ENCODE measurements at regions not wholly inside any gene's neighbourhood (a gene's known extent, or its start where the extent isn't known, plus 50 kb on each side); places are given as distances from the start of the nearest gene placed in this dataset.
A peak's percentile ranks its signal among the peaks of the same experiment; 100 is the strongest.
"Not testable (repeated sequence)": the region's sequence is repeated elsewhere in the genome, so short reads cannot be mapped to it uniquely, and the experiment has no call there.

DNA sequence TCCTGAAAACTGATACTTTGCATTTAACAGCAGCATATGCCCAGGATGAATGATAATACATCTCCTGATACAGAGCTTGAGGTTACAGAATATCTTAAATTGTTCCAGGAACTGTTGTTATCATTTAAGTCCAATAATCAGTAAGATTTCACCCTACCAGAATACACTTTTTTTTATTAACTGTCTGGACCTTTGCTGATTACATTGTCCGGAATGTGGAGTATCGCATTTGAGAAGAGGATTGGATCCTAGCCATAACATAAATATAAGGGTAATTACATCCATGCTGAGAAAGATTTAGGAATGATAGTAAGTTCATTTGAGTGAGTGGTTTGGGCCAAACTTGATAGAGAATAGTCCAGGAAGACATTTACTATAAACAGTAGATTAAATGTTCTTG, 112.2 kb upstream of the FBXO28 start:
- H3K79me2 ChIP-seq (ENCODE audit: control insufficient read depth, insufficient read depth, low read length); H3K36me3 ChIP-seq (ENCODE audit: control insufficient read depth, insufficient read depth, low read length); H3K27ac ChIP-seq (ENCODE audit: insufficient read depth, low read length); H3K4me3 ChIP-seq (replicated peaks in 1 of 4; ENCODE audit: control extremely low read depth in 1 of 4, insufficient read depth in 1 of 4, low read depth in 3 of 4, low read length in 4 of 4); H3K4me2 ChIP-seq (ENCODE audit: extremely low read depth, insufficient read depth, low read length); H3K4me1 ChIP-seq (ENCODE audit: control insufficient read depth, extremely low read depth, insufficient read depth, low read length); H4K20me1 ChIP-seq (ENCODE audit: control insufficient read depth, extremely low read depth, insufficient read depth, low read length); H3K27me3 ChIP-seq (ENCODE audit: control insufficient read depth, insufficient read depth, low read length); DNase-seq (ENCODE audit: low read depth in 2 of 2); H2AFZ ChIP-seq (ENCODE audit: low read length); H3K9ac ChIP-seq (ENCODE audit: insufficient read depth, low read length); H3K9me3 ChIP-seq (ENCODE audit: control insufficient read depth, insufficient read depth, low read depth, low read length): not testable (repeated sequence)

DNA sequence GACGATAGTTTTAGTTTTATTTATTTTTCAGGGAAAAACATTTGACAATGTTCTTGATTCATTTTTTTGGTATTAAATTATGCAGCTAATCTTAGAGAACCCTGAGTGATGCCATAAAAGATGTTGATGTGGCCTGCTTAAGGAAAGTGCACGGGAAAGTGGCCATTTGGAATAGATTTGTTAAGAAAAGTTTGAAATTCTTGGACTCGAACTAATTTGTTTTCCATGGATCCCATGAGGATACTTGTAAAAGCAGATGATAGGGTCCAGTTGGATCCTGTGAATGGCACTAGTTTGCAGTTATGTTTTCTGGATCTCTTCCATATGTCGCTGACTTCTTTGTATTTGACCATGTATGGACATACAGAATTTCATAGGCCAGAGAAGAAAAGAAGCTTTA, 114.2 kb upstream of the FBXO28 start:
- H3K27ac ChIP-seq (ENCODE audit: insufficient read depth, low read length); DNase-seq (ENCODE audit: low read depth in 2 of 2); H3K36me3 ChIP-seq (ENCODE audit: control insufficient read depth, insufficient read depth, low read length); H3K4me3 ChIP-seq (replicated peaks in 1 of 4; ENCODE audit: control extremely low read depth in 1 of 4, insufficient read depth in 1 of 4, low read depth in 3 of 4, low read length in 4 of 4); H2AFZ ChIP-seq (ENCODE audit: low read length); H3K27me3 ChIP-seq (ENCODE audit: control insufficient read depth, insufficient read depth, low read length); H3K4me1 ChIP-seq (ENCODE audit: control insufficient read depth, extremely low read depth, insufficient read depth, low read length); H4K20me1 ChIP-seq (ENCODE audit: control insufficient read depth, extremely low read depth, insufficient read depth, low read length); H3K79me2 ChIP-seq (ENCODE audit: control insufficient read depth, insufficient read depth, low read length); H3K9ac ChIP-seq (ENCODE audit: insufficient read depth, low read length); H3K9me3 ChIP-seq (ENCODE audit: control insufficient read depth, insufficient read depth, low read depth, low read length); H3K4me2 ChIP-seq (ENCODE audit: extremely low read depth, insufficient read depth, low read length): not testable (repeated sequence)

DNA sequence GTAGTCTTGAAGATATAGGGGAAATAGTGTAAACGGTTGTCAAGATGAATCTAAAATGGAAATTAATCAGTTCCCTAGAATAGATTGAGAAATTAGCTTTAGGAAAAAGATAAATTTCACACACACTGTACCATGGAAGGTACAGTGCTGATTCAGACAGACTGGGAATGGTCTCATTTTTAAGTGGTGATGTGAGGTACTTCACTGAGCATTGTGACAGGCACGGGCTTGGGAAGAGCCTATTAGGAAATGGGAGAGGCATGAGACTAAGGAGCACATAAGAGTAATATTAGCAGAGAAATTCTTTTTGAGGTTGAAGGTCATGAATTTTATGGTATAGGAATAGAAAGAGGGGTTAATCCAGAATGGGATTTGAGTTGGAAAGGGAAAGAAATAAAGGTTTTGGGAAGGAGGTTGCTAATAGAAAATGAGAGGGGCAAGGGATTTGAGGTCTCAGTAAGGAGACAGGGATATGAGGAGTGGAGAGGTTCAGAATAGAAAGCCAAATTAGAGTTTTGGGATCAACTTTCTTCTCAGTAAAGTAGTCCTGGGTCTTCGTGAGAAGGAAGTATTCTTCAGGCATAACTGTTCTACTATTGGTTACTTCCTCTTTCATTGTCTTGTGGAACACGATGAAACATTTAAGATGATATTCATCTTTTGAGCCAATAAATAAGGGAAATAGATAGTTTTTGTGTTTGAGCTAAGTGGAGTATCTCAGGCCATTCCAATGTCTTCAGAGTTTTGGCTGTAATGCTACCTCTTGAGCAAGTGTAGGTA, 115.0 kb upstream of the FBXO28 start:
- H3K9ac ChIP-seq (ENCODE audit: insufficient read depth, low read length); H3K36me3 ChIP-seq (ENCODE audit: control insufficient read depth, insufficient read depth, low read length); H3K79me2 ChIP-seq (ENCODE audit: control insufficient read depth, insufficient read depth, low read length); H3K9me3 ChIP-seq (ENCODE audit: control insufficient read depth, insufficient read depth, low read depth, low read length); H3K4me2 ChIP-seq (ENCODE audit: extremely low read depth, insufficient read depth, low read length); DNase-seq (ENCODE audit: low read depth in 2 of 2); H3K27me3 ChIP-seq (ENCODE audit: control insufficient read depth, insufficient read depth, low read length); H3K27ac ChIP-seq (ENCODE audit: insufficient read depth, low read length); H3K4me1 ChIP-seq (ENCODE audit: control insufficient read depth, extremely low read depth, insufficient read depth, low read length); H2AFZ ChIP-seq (ENCODE audit: low read length); H4K20me1 ChIP-seq (ENCODE audit: control insufficient read depth, extremely low read depth, insufficient read depth, low read length); H3K4me3 ChIP-seq (replicated peaks in 1 of 4; ENCODE audit: control extremely low read depth in 1 of 4, insufficient read depth in 1 of 4, low read depth in 3 of 4, low read length in 4 of 4): not testable (repeated sequence)

DNA sequence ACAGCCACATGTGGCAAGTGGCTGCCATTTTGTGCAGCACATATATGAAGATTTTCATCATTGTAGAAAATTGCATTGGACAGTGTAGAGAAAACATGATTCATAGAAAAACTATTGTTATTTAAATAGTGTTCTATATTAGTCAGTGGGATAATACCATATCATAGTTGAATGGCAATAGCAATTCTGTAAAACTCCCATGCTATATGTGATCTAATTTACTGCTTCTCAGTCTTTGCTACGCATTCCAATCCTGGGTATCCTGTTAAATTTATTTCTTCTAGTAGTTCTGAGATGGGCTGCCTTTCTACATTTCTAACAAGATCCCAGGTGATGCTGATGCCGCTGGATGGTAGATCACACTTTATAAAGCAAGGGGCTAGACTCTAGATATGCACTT, 117.5 kb upstream of the FBXO28 start:
- H3K4me3 ChIP-seq (replicated peaks in 1 of 4; ENCODE audit: control extremely low read depth in 1 of 4, insufficient read depth in 1 of 4, low read depth in 3 of 4, low read length in 4 of 4); H3K4me2 ChIP-seq (ENCODE audit: extremely low read depth, insufficient read depth, low read length); H3K36me3 ChIP-seq (ENCODE audit: control insufficient read depth, insufficient read depth, low read length); H3K79me2 ChIP-seq (ENCODE audit: control insufficient read depth, insufficient read depth, low read length); H2AFZ ChIP-seq (ENCODE audit: low read length); H3K4me1 ChIP-seq (ENCODE audit: control insufficient read depth, extremely low read depth, insufficient read depth, low read length); H3K27me3 ChIP-seq (ENCODE audit: control insufficient read depth, insufficient read depth, low read length); H3K27ac ChIP-seq (ENCODE audit: insufficient read depth, low read length); H4K20me1 ChIP-seq (ENCODE audit: control insufficient read depth, extremely low read depth, insufficient read depth, low read length); H3K9ac ChIP-seq (ENCODE audit: insufficient read depth, low read length); H3K9me3 ChIP-seq (ENCODE audit: control insufficient read depth, insufficient read depth, low read depth, low read length): not testable (repeated sequence)
- DNase-seq (ENCODE audit: low read depth in 2 of 2): peak in 1 of 2 donors; percentile 18

DNA sequence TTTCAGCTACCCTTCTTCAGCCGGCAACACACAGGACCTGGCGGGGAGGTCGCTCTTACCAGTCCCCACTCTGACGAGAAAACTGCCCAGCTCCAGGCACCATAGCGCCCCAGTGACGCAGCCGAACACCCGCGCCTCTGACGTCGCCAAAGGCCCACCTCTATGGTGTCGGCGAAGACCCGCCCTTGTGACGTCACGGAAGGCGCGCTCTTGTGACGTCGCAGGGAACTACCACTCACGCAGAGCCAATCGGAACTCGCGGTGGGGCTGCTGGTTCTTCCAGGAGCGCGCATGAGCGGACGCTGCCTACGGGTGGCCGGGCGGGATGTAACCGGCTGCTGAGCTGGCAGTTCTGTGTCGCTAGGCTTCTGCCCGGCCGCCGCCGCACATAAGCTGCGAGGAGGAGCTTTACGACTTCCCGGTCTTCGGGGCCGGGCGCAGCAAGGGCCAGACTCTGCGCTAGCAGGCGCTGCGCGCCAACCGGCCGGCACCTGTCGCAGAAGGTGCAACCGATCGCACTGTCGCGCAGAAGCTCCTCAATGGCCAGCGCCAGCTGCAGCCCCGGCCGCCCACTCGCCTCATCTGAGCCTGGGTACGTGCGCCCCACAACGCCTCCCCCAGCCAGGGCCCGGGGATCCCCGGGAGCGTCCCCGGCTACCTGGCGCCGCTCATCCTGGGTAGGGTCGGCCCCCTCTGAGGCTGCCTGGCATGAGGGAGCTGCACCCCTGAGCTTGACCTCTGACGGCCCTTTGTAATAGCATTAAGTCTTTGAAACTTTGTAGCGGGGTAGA, 121.3 kb upstream of the FBXO28 start:
- not testable (repeated sequence) for H3K4me1 ChIP-seq (ENCODE audit: control insufficient read depth, extremely low read depth, insufficient read depth, low read length); H3K9me3 ChIP-seq (ENCODE audit: control insufficient read depth, insufficient read depth, low read depth, low read length); H2AFZ ChIP-seq (ENCODE audit: low read length); H3K79me2 ChIP-seq (ENCODE audit: control insufficient read depth, insufficient read depth, low read length); H4K20me1 ChIP-seq (ENCODE audit: control insufficient read depth, extremely low read depth, insufficient read depth, low read length); H3K27me3 ChIP-seq (ENCODE audit: control insufficient read depth, insufficient read depth, low read length); H3K36me3 ChIP-seq (ENCODE audit: control insufficient read depth, insufficient read depth, low read length); H3K4me2 ChIP-seq (ENCODE audit: extremely low read depth, insufficient read depth, low read length)
- Histone ChIP-seq H3K9ac (ENCODE audit: insufficient read depth, low read length) (peak overlapping the region; percentile 69), H3K27ac (ENCODE audit: insufficient read depth, low read length) (peak overlapping the region; percentile 82), H3K4me3 (replicated peaks in 1 of 4; ENCODE audit: control extremely low read depth in 1 of 4, insufficient read depth in 1 of 4, low read depth in 3 of 4, low read length in 4 of 4) (peak overlapping the region; percentile 46 to 66 (median 50))
- peak; percentile 98 to 99 for DNase-seq (ENCODE audit: low read depth in 2 of 2)

DNA sequence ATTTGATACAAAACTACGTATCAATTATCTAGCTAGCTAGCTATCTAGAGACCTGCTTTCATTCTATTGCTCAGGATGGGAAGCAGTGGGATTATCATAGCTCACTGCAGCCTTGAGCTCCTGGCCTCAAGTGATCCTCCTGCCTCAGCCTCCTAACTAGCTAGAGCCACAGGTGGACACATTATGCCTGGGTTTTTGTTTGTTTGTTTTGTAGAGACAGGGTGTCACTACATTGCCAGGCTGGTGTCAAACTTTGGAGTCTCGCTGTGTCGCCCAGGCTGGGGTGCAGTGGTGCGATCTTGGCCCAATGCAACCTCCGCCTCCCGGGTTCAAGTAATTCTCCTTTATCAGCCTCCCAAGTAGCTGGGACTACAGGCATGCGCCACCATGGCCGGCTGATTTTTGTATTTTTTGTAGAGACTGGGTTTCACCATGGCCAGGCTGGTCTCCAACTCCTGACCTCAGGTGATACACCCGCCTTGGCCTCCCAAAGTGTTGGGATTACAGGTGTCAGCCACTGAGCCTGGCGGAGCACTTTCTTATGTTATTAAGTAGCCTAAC, 122.5 kb upstream of the FBXO28 start:
- H3K79me2 ChIP-seq (ENCODE audit: control insufficient read depth, insufficient read depth, low read length); H3K9me3 ChIP-seq (ENCODE audit: control insufficient read depth, insufficient read depth, low read depth, low read length); H3K9ac ChIP-seq (ENCODE audit: insufficient read depth, low read length); H3K27me3 ChIP-seq (ENCODE audit: control insufficient read depth, insufficient read depth, low read length); H4K20me1 ChIP-seq (ENCODE audit: control insufficient read depth, extremely low read depth, insufficient read depth, low read length); H2AFZ ChIP-seq (ENCODE audit: low read length); H3K4me3 ChIP-seq (replicated peaks in 1 of 4; ENCODE audit: control extremely low read depth in 1 of 4, insufficient read depth in 1 of 4, low read depth in 3 of 4, low read length in 4 of 4); H3K36me3 ChIP-seq (ENCODE audit: control insufficient read depth, insufficient read depth, low read length); H3K4me1 ChIP-seq (ENCODE audit: control insufficient read depth, extremely low read depth, insufficient read depth, low read length); DNase-seq (ENCODE audit: low read depth in 2 of 2); H3K4me2 ChIP-seq (ENCODE audit: extremely low read depth, insufficient read depth, low read length); H3K27ac ChIP-seq (ENCODE audit: insufficient read depth, low read length): not testable (repeated sequence)

All from fibroblast of lung (primary cell).